DMS53 treated with DMSO at 0.1 percent for 48 hours (cell line): ENCODE measurements at regions not wholly inside any gene's neighbourhood (a gene's known extent, or its start where the extent isn't known, plus 50 kb on each side); places are given as distances from the start of the nearest gene placed in this dataset.

Source experiments
- DNase-seq: peaks from one replicate; lab custom pipeline; 2025; ENCODE audit not compliant: unreplicated experiment; lab: John Stamatoyannopoulos, UW

GRCh38 chr10:62885684-62886461 lies 69.7 kb upstream of the EGR2 start:
- DNase-seq, result no peak

GRCh38 chr10:62880162-62880561 lies 64.0 kb upstream of the EGR2 start:
- DNase-seq, result no peak

GRCh38 chr10:62873866-62874265 lies 57.7 kb upstream of the EGR2 start:
- no peak for DNase-seq

- no peak for DNase-seq
Observed at GRCh38 chr10:62870866-62871265, 54.7 kb upstream of the EGR2 start.

- DNase-seq, result no peak
Observed at GRCh38 chr10:62869958-62870357, 53.8 kb upstream of the EGR2 start.

- no peak for DNase-seq
Observed at GRCh38 chr10:62866941-62867340, 50.8 kb upstream of the EGR2 start.

- DNase-seq, result no peak
Observed at GRCh38 chr10:62866451-62866850, 50.3 kb upstream of the EGR2 start.
